Spleen (tissue), 11 donors: ENCODE measurements at regions not wholly inside any gene's neighbourhood (a gene's known extent, or its start where the extent isn't known, plus 50 kb on each side); places are given as distances from the start of the nearest gene placed in this dataset.

Experiments
- DNase-seq: peaks from one replicate; pipeline ENCODE4 v3.0.0-alpha.2; 2020
- H3K27ac ChIP-seq, 8 donors: fragments of 200-600 bp; sonication (generic) in 7 of 8; 1 replicate in 4 of 8; 2 replicates in 4 of 8; pipeline versions ENCODE4 v1.5.0 to v1.8.0; 2016 to 2021; ENCODE audit warnings: inconsistent platforms in 4 of 8, mild to moderate bottlenecking in 4 of 8, moderate library complexity in 1 of 8
- H3K27me3 ChIP-seq, 7 donors: fragments of 200-600 bp; sonication (generic) in 6 of 7; replicated peaks in 1 of 7; 1 replicate in 4 of 7; 2 replicates in 3 of 7; pipeline versions ENCODE4 v1.5.0 to v1.8.0; 2016 to 2021; ENCODE audit warnings: inconsistent platforms in 3 of 7, mild to moderate bottlenecking in 1 of 7
- H3K36me3 ChIP-seq, 6 donors: fragments of 200-600 bp; sonication (generic) in 5 of 6; 1 replicate in 4 of 6; 2 replicates in 2 of 6; pipeline versions ENCODE4 v1.5.0 to v1.8.0; 2016 to 2021; ENCODE audit warnings: inconsistent platforms in 2 of 6
- H3K4me1 ChIP-seq, 6 donors: fragments of 200-600 bp; sonication (generic) in 5 of 6; 1 replicate in 3 of 6; 2 replicates in 3 of 6; pipeline versions ENCODE4 v1.5.0 to v1.8.0; 2016 to 2021; ENCODE audit warnings: inconsistent platforms in 3 of 6
- H3K4me3 ChIP-seq, 8 donors: fragments of 200-600 bp; sonication (generic) in 7 of 8; 1 replicate in 4 of 8; 2 replicates in 4 of 8; pipeline versions ENCODE4 v1.5.0 to v1.8.0; 2016 to 2021; ENCODE audit warnings: inconsistent platforms in 4 of 8, mild to moderate bottlenecking in 4 of 8, moderate library complexity in 2 of 8
- H3K9me3 ChIP-seq, 8 donors: fragments of 200-600 bp; sonication (generic) in 7 of 8; 1 replicate in 4 of 8; 2 replicates in 4 of 8; pipeline versions ENCODE4 v1.5.0 to v1.8.0; 2016 to 2021; ENCODE audit warnings: inconsistent platforms in 4 of 8
- POLR2A ChIP-seq, 3 donors: fragments of 450-650 bp; IDR thresholded peaks; one replicate each; pipeline ENCODE4 v1.5.1; 2017; ENCODE audit warnings: antibody characterized with exemption in 3 of 3, mild to moderate bottlenecking in 1 of 3
- POLR2AphosphoS5 ChIP-seq, 3 donors: sonication (generic); formaldehyde crosslinking; IDR thresholded peaks; one replicate each; pipeline ENCODE4 v1.5.1; 2017; ENCODE audit warnings: antibody characterized with exemption in 3 of 3
- WGBS, 5 donors: extraction: QIAGEN DNeasy Blood & Tissue Kit in 3 of 5; methylation state at CpG; one replicate each; pipeline versions ENCODE4 v1.1.5 to v1.1.7; 2013 to 2018; 5-methylcytosine and 5-hydroxymethylcytosine counted together
- intact Hi-C: fragments of 100-400 bp; cut with DNase I; formaldehyde crosslinking; loops from one replicate; pipeline ENCODE4 v1.15.0; 2023; ENCODE audit warnings: low total_unique reads
- TF ChIP-seq, protein P1 (sequence below), 11 experiments: fragments of 200-600 bp in 7 of 11; fragments of 450-650 bp in 4 of 11; sonication (generic) in 4 of 11; IDR thresholded peaks in 8 of 11; conservative IDR thresholded peaks in 3 of 11; 1 replicate in 7 of 11; 2 replicates in 4 of 11; pipeline versions ENCODE4 v1.4.0 to v1.8.0; 2016 to 2021; ENCODE audit warnings: antibody characterized with exemption in 11 of 11, inconsistent platforms in 4 of 11, mild to moderate bottlenecking in 1 of 11
- donor health status: healthy with polysubstance abuse.
- donor health status: DM: no; HTN: no; CAD: no; lungs with moderate emphysema.
- donor health status: DM: no; HTN: no; CAD: no.
- donor health status: Bipolar disorder and iron deficiency.
- donor health status: healthy.
- donor health status: DM: no; HTN: no; CAD: no.
- donor health status: DM: yes; HTN: yes; CAD: no.

- H3K9me3 ChIP-seq = no peaks in the 10 kb centered on the region
- WGBS, 5 donors = 71 to 80% (median 73%) methylated on average over 2 of the region's 2 CpGs
These were observed 294.6 kb upstream of the POU3F2 start for GRCh38 chr6:98539741-98540140.

GRCh38 chr6:98546376-98546775, 288.0 kb upstream of the POU3F2 start:
- WGBS, 5 donors = 51 to 73% (median 69%) methylated on average over 2 of the region's 2 CpGs
- Histone ChIP-seq H3K4me3 (no peak overlapping the region), H3K36me3 (no peaks in the 10 kb centered on the region), H3K9me3 (no peaks in the 10 kb centered on the region), H3K27me3 (no peaks in the 10 kb centered on the region), H3K27ac (no peak overlapping the region), H3K4me1 (no peaks in the 10 kb centered on the region)
- DNase-seq = no peak
- intact Hi-C loops = no loop called here
- TF ChIP-seq POLR2A (IDR thresholded peaks at IDR 0.05) = no peak
- TF ChIP-seq, protein P1, sequence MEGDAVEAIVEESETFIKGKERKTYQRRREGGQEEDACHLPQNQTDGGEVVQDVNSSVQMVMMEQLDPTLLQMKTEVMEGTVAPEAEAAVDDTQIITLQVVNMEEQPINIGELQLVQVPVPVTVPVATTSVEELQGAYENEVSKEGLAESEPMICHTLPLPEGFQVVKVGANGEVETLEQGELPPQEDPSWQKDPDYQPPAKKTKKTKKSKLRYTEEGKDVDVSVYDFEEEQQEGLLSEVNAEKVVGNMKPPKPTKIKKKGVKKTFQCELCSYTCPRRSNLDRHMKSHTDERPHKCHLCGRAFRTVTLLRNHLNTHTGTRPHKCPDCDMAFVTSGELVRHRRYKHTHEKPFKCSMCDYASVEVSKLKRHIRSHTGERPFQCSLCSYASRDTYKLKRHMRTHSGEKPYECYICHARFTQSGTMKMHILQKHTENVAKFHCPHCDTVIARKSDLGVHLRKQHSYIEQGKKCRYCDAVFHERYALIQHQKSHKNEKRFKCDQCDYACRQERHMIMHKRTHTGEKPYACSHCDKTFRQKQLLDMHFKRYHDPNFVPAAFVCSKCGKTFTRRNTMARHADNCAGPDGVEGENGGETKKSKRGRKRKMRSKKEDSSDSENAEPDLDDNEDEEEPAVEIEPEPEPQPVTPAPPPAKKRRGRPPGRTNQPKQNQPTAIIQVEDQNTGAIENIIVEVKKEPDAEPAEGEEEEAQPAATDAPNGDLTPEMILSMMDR (IDR thresholded peaks at IDR 0.05 in 8 of 11, conservative IDR thresholded peaks at IDR 0.05 in 3 of 11) = no peak
- no peak for TF ChIP-seq POLR2AphosphoS5 (IDR thresholded peaks at IDR 0.05)

More at GRCh38 chr6:98539741-98540140, 294.6 kb upstream of the POU3F2 start:
- Histone ChIP-seq H3K27me3 (no peaks in the 10 kb centered on the region), H3K4me3 (no peak overlapping the region), H3K4me1 (no peaks in the 10 kb centered on the region), H3K27ac (no peak overlapping the region), H3K36me3 (no peaks in the 10 kb centered on the region)
- no peak for DNase-seq
- no peak for TF ChIP-seq POLR2AphosphoS5 (IDR thresholded peaks at IDR 0.05)
- no peak for TF ChIP-seq POLR2A (IDR thresholded peaks at IDR 0.05)
- TF ChIP-seq, protein P1 (IDR thresholded peaks at IDR 0.05 in 8 of 11, conservative IDR thresholded peaks at IDR 0.05 in 3 of 11) = no peak
- intact Hi-C loops = no loop called here

DNA sequence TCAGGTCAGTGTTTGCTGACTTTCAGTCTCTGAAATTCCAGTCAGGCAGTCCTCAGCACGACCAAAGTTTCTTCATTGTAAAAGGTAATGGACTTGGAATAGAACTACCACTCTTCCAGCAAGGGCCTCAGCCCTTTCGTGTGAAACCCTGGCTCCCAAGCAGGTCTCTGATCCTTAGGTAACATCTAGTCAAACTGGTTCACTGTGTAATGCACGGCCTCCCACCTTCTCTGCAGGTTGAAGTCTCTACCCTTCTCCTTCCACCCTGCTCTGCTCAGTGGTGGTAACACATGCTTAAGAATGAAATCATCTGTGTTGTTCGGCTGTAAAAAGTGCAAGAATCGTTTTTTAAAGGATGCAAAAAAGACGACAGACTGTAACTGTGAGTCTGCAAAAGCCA, 287.2 kb upstream of the POU3F2 start:
- DNase-seq = no peak
- WGBS, 5 donors = 57 to 74% (median 63%) methylated on average over 6 of the region's 6 CpGs
- H3K9me3 ChIP-seq = no peaks in the 10 kb centered on the region
- intact Hi-C loops = no loop called here
- no peaks in the 10 kb centered on the region for H3K36me3 ChIP-seq
- TF ChIP-seq, protein P1 (IDR thresholded peaks at IDR 0.05 in 8 of 11, conservative IDR thresholded peaks at IDR 0.05 in 3 of 11) = no peak
- TF ChIP-seq POLR2A (IDR thresholded peaks at IDR 0.05) (no peak), POLR2AphosphoS5 (IDR thresholded peaks at IDR 0.05) (no peak)
- H3K27me3 ChIP-seq = no peaks in the 10 kb centered on the region
- H3K4me3 ChIP-seq = no peak overlapping the region
- H3K4me1 ChIP-seq = no peaks in the 10 kb centered on the region
- H3K27ac ChIP-seq = no peak overlapping the region

DNA sequence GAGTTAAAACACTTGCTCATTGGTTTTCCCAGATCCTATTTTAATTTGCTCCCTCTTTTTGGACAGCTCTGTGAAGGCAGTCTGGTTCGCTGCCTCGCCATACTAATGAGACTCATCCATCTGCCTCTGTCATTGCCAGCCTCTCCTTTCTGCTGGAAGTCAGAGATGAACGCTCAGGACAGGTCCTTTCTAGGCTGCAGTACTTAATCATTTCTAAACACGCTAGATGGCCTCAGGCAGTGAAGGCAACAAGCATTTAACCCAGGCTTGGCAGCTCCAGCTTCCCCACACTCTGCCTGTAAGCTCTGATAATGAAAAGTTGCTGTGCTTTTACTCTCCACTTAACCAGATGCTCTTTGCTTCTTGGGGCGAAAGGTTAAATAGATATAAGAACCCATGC, 286.7 kb upstream of the POU3F2 start:
- no peaks in the 10 kb centered on the region for H3K36me3 ChIP-seq
- DNase-seq = no peak
- H3K4me3 ChIP-seq = no peak overlapping the region
- TF ChIP-seq POLR2A (IDR thresholded peaks at IDR 0.05) (no peak), POLR2AphosphoS5 (IDR thresholded peaks at IDR 0.05) (no peak)
- TF ChIP-seq, protein P1 (IDR thresholded peaks at IDR 0.05 in 8 of 11, conservative IDR thresholded peaks at IDR 0.05 in 3 of 11) = no peak
- WGBS, 5 donors = 42 to 62% (median 59%) methylated on average over 5 of the region's 5 CpGs
- no peaks in the 10 kb centered on the region for H3K4me1 ChIP-seq
- intact Hi-C loops = no loop called here
- H3K9me3 ChIP-seq = no peaks in the 10 kb centered on the region
- no peaks in the 10 kb centered on the region for H3K27me3 ChIP-seq
- H3K27ac ChIP-seq = no peak overlapping the region
